AG09309 (cell line): ENCODE measurements at regions not wholly inside any gene's neighbourhood (a gene's known extent, or its start where the extent isn't known, plus 50 kb on each side); places are given as distances from the start of the nearest gene placed in this dataset.

Experiments used
- DNase-seq: peaks from one replicate; pipeline ENCODE4 v3.0.0-alpha.2; 2010; ENCODE audit warnings: low read depth
- H3K4me3 ChIP-seq: 2 replicates; pipeline ENCODE4 v1.5.1; 2011; ENCODE audit warnings: mild to moderate bottlenecking, low read depth, low read length, moderate library complexity; ENCODE audit not compliant: control insufficient read depth
- TF ChIP-seq, protein P1 (sequence below): IDR thresholded peaks from 2 replicates; pipeline ENCODE4 v1.5.1; 2011; ENCODE audit warnings: mild to moderate bottlenecking, low read depth, low read length, inconsistent platforms; ENCODE audit not compliant: insufficient read depth, control insufficient read depth; ENCODE audit errors: missing control alignments

DNA sequence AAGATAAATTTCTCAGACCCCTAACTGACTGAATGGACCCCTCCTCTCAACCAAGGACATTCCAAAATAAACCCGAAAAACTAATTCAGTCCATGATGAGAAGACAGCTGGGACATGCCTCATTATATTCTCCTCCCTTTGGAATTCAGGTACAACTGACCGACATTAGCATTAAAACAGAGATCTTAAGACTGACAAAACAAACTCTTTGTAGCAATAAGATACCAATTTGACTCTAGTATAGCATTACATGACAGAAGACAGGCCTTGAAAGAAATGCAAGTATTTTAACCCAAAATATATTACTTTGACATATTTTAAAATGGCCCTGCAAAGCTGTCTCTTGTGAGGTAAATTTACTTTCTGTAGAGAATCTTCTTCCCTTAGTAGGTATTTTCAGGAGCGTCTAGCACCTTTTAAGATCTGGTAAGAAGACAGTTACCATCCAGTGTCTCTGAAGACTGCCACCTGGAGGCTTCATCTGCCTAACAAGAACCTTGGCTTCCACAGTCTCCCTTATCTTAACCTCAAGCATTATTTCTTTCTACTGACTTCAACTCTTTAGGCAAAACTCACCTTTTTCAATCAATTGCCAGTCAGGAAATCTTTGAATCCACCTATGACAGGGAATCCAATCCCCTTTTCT, 957.5 kb downstream of the SLC6A15 start:
- TF ChIP-seq, protein P1, sequence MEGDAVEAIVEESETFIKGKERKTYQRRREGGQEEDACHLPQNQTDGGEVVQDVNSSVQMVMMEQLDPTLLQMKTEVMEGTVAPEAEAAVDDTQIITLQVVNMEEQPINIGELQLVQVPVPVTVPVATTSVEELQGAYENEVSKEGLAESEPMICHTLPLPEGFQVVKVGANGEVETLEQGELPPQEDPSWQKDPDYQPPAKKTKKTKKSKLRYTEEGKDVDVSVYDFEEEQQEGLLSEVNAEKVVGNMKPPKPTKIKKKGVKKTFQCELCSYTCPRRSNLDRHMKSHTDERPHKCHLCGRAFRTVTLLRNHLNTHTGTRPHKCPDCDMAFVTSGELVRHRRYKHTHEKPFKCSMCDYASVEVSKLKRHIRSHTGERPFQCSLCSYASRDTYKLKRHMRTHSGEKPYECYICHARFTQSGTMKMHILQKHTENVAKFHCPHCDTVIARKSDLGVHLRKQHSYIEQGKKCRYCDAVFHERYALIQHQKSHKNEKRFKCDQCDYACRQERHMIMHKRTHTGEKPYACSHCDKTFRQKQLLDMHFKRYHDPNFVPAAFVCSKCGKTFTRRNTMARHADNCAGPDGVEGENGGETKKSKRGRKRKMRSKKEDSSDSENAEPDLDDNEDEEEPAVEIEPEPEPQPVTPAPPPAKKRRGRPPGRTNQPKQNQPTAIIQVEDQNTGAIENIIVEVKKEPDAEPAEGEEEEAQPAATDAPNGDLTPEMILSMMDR: peak; percentile 8
- no peak for DNase-seq
- no peak overlapping the region for H3K4me3 ChIP-seq

DNA sequence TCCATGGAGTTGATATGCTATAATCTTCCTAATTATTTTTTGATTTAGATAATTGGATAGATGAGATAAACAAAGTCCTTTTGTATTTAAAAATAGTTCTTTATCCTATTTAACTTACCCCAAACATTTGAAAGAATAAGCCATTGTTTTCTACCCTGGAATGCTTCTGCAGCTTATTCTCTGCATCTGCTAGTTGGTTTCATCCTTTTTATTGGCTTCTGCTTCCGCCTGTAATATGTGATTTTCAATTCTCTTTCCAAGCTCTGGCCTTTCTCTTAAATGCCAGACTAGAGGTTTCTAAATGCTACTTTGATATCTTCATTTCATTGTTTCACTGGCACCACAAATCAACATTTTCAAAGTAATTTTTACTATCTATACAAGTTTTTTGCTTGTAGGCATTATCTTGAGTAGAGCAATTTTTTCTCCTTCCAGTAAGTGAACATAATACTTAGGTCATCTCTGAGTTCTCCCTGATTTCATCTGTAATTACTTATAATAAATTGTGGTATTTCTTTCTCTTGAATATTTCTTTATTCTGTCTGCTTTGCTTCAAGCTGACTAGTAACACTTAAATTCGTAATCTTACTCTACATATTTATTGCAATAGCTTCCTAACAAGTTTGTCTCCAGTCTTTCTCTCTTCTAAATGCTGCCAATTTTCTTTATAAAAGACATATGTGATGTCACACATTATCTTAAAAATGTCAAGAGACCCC, 958.4 kb downstream of the SLC6A15 start:
- TF ChIP-seq, protein P1: no peak
- no peak for DNase-seq
- no peak overlapping the region for H3K4me3 ChIP-seq

DNA sequence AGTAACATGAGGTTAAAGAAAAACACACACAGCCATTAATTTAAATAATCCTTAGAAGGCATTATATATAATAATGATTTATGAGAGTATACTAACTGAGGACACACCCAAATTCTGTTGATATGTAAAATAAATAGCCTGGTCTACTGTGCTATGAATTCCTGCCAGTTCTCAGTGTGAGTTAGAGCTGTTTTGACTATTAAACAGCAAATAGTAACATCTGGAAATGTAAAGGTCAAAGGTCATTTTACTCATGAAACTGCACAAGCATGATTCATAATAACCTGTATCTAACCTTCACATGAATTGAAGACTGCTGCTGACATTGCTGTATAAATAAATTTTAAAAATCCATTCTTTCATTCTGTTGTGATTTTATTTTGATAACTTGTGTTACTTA, 966.7 kb downstream of the SLC6A15 start:
- TF ChIP-seq, protein P1: no peak
- H3K4me3 ChIP-seq: no peak overlapping the region
- DNase-seq: peak; percentile 38

DNA sequence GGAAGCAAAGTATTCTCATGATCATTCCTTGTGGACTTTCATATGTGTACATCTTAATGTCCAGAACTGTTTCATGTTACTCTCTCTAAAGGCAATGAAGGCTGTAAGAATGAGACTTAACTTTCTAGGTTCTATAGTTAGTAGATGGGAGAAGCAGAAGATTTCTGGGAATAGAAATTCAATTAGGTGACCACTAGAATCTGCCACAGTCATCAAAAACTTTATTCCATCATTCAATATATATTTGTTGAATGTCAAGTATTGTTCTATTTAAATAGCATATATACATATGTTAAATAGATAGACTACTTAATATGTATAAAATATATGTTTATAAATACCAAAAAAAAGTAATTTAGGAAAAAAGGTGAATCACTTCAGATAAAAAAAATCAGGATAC, 972.9 kb downstream of the SLC6A15 start:
- no peak for DNase-seq
- H3K4me3 ChIP-seq: no peak overlapping the region
- TF ChIP-seq, protein P1: no peak

DNA sequence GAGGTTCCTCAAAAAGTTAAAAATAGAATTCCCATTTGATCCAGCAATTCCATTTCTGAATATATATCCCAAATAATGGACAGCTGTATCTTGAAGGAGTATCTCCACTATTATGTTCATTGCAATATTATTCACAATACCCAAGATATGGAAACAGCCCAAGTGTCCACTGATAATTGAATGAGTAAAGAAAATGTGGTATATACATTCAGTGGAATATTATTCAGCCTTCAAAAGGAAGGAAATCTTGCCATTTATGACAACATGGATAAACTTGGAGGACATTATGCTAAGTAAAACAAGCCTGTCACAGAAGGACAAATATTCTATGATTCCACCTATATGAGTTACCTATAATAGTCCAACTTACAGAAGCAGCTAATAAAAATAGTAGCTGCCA, 979.0 kb downstream of the SLC6A15 start:
- no peak overlapping the region for H3K4me3 ChIP-seq
- no peak for DNase-seq
- TF ChIP-seq, protein P1: no peak

DNA sequence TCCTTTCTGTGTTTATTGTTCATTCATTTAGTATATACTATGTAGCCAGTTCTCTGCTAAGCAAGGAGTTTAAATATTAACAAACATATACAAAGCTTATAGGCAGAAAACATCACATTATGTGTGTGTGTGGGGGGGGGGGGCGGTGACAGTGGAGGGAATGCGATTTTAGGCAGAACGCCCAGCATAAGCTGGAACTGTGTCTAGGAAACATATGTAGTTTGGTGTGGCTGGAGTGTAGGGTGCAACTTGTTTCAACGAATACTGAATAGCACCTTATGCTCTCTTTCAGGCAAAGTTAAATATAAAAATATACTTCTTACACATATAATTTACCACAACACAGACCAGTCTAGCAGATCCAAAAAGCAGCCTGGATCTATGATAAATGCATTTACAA, 980.6 kb downstream of the SLC6A15 start:
- no peak for DNase-seq
- H3K4me3 ChIP-seq: no peak overlapping the region
- TF ChIP-seq, protein P1: no peak
